ENCODE measurements at regions not wholly inside any gene's neighbourhood (a gene's known extent, or its start where the extent isn't known, plus 50 kb on each side); places are given as distances from the start of the nearest gene placed in this dataset.
"Not testable (repeated sequence)": the region's sequence is repeated elsewhere in the genome, so short reads cannot be mapped to it uniquely, and the experiment has no call there.

GRCh38 chr4:184966051-184966691 is 52.1 kb upstream of the HELT start:
- not testable (repeated sequence) for TF ChIP-seq E2F6 (IDR thresholded peaks at IDR 0.05); JUND (IDR thresholded peaks at IDR 0.05; ENCODE audit: low read length); TAF1 (IDR thresholded peaks at IDR 0.05; ENCODE audit: low read depth, low read length); FOSL1 (IDR thresholded peaks at IDR 0.05; ENCODE audit: insufficient read depth, low read depth, low read length); SIN3A (conservative IDR thresholded peaks at IDR 0.05 in 1 of 2, IDR thresholded peaks at IDR 0.05 in 1 of 2; ENCODE audit: low read depth in 1 of 2, low read length in 2 of 2); ASH2L (IDR thresholded peaks at IDR 0.05; ENCODE audit: low read length); CBX8 (IDR thresholded peaks at IDR 0.05; ENCODE audit: borderline replicate concordance, low read depth, low read length); CHD7 (IDR thresholded peaks at IDR 0.05; ENCODE audit: insufficient replicate concordance, low read length); USF2 (IDR thresholded peaks at IDR 0.05; ENCODE audit: low read length); CTCF (IDR thresholded peaks at IDR 0.05; ENCODE audit: control extremely low read depth in 1 of 3, insufficient read depth in 1 of 3, low read depth in 1 of 3, low read length in 3 of 3); RBBP5 (IDR thresholded peaks at IDR 0.05; ENCODE audit: borderline replicate concordance, low read depth, low read length); CHD1 (IDR thresholded peaks at IDR 0.05; ENCODE audit: low read depth, low read length)

All from H1 (cell line).